Epithelial cell of prostate (primary cell): ENCODE measurements at regions not wholly inside any gene's neighbourhood (a gene's known extent, or its start where the extent isn't known, plus 50 kb on each side); places are given as distances from the start of the nearest gene placed in this dataset.

Source experiments
- DNase-seq: peaks from one replicate; pipeline ENCODE4 v3.0.0-alpha.2; 2011; ENCODE audit warnings: low read depth, low spot score
- H3K27ac ChIP-seq: fragments of 450-650 bp; 2 replicates; pipeline ENCODE4 v1.5.1; 2017; ENCODE audit warnings: mild to moderate bottlenecking

GRCh38 chr7:46545790-46546189, 624.7 kb upstream of the IGFBP3 start:
- H3K27ac ChIP-seq = peak overlapping the region; percentile 29
- no peak for DNase-seq

GRCh38 chr7:46544396-46545008, 623.4 kb upstream of the IGFBP3 start:
- no peak for DNase-seq
- H3K27ac ChIP-seq = peak overlapping the region; percentile 7

- no peak for DNase-seq
- no peak overlapping the region for H3K27ac ChIP-seq
These were observed 621.0 kb upstream of the IGFBP3 start for GRCh38 chr7:46542076-46542475.

- no peak for DNase-seq
- no peak overlapping the region for H3K27ac ChIP-seq
These were observed 618.9 kb upstream of the IGFBP3 start for GRCh38 chr7:46539892-46540483.

GRCh38 chr7:46537191-46537905, 616.3 kb upstream of the IGFBP3 start:
- DNase-seq = no peak
- no peak overlapping the region for H3K27ac ChIP-seq

GRCh38 chr7:46534664-46535588, 613.9 kb upstream of the IGFBP3 start:
- H3K27ac ChIP-seq = no peak overlapping the region
- no peak for DNase-seq

- no peak for DNase-seq
- no peak overlapping the region for H3K27ac ChIP-seq
These were observed 612.9 kb upstream of the IGFBP3 start for GRCh38 chr7:46533946-46534345.

- peak overlapping the region; percentile 2 for H3K27ac ChIP-seq
- DNase-seq = no peak
These were observed 611.5 kb upstream of the IGFBP3 start for GRCh38 chr7:46532571-46532970.

- no peak overlapping the region for H3K27ac ChIP-seq
These were observed 609.1 kb upstream of the IGFBP3 start for GRCh38 chr7:46530081-46530750.

GRCh38 chr7:46527360-46527759, 606.3 kb upstream of the IGFBP3 start:
- no peak for DNase-seq
- no peak overlapping the region for H3K27ac ChIP-seq

More at GRCh38 chr7:46530081-46530750, 609.1 kb upstream of the IGFBP3 start:
- no peak for DNase-seq

GRCh38 chr7:46525876-46526275, 604.8 kb upstream of the IGFBP3 start:
- no peak for DNase-seq

GRCh38 chr7:46524350-46524749, 603.3 kb upstream of the IGFBP3 start:
- no peak for DNase-seq
- no peak overlapping the region for H3K27ac ChIP-seq

More at GRCh38 chr7:46525876-46526275, 604.8 kb upstream of the IGFBP3 start:
- no peak overlapping the region for H3K27ac ChIP-seq

GRCh38 chr7:46522354-46522906, 601.4 kb upstream of the IGFBP3 start:
- no peak overlapping the region for H3K27ac ChIP-seq
- DNase-seq = no peak

- H3K27ac ChIP-seq = no peak overlapping the region
- DNase-seq = no peak
These were observed 597.6 kb upstream of the IGFBP3 start for GRCh38 chr7:46518713-46519112.

GRCh38 chr7:46515844-46516590, 594.9 kb upstream of the IGFBP3 start:
- no peak for DNase-seq
- no peak overlapping the region for H3K27ac ChIP-seq

- DNase-seq = no peak
- no peak overlapping the region for H3K27ac ChIP-seq
These were observed 592.4 kb upstream of the IGFBP3 start for GRCh38 chr7:46513447-46513848.

GRCh38 chr7:46512891-46513413, 591.9 kb upstream of the IGFBP3 start:
- no peak overlapping the region for H3K27ac ChIP-seq
- no peak for DNase-seq

GRCh38 chr7:46511442-46512215, 590.6 kb upstream of the IGFBP3 start:
- no peak for DNase-seq
- no peak overlapping the region for H3K27ac ChIP-seq
